IMR-90 (cell line): ENCODE measurements at regions not wholly inside any gene's neighbourhood (a gene's known extent, or its start where the extent isn't known, plus 50 kb on each side); places are given as distances from the start of the nearest gene placed in this dataset.

Source experiments
- ATAC-seq: fragments of 200-7000 bp; cut with Tn5 transposase; 2 replicates; pipeline ENCODE4 v1.9.1; 2020; ENCODE audit warnings: low read depth, mild to moderate bottlenecking, moderate library complexity
- BruUV-seq: library from RNA; stranded (reverse); fragments of 400-500 nt; replicated peaks from 2 replicates; lab custom pipeline; 2021; lab: Mats Ljungman, UMichigan
- CTCF ChIA-PET: fragments of 300-600 bp; formaldehyde crosslinking; extraction: SDS; loops from one replicate; lab custom pipeline; 2021; ENCODE audit warnings: antibody characterized with exemption; lab: Yijun Ruan, JAX
- POLR2A ChIA-PET: fragments of 300-600 bp; sonication (Branson Sonifier 250); formaldehyde crosslinking; loops from one replicate; lab custom pipeline; 2022; ENCODE audit warnings: antibody characterized with exemption; ENCODE audit not compliant: unreplicated experiment; lab: Charles Lee
- DNase-seq: peaks from one replicate; pipeline ENCODE4 v3.0.0; 2013
- H2AFZ ChIP-seq: replicated peaks from 2 replicates; pipeline ENCODE3; 2013; ENCODE audit warnings: low read length, mild to moderate bottlenecking; ENCODE audit not compliant: poor library complexity
- H2AK5ac ChIP-seq: 2 replicates; pipeline ENCODE4 v1.6.1; 2013; ENCODE audit warnings: low read depth, low read length, inconsistent platforms
- H2AK9ac ChIP-seq: replicated peaks from 2 replicates; pipeline ENCODE3; 2013; ENCODE audit warnings: mild to moderate bottlenecking, low read depth, low read length, moderate library complexity; ENCODE audit not compliant: poor library complexity
- H2BK120ac ChIP-seq: 2 replicates; pipeline ENCODE4 v1.6.1; 2013; ENCODE audit warnings: low read depth, low read length, inconsistent platforms
- H2BK15ac ChIP-seq: 3 replicates; pipeline ENCODE4 v1.6.1; 2013; ENCODE audit warnings: low read depth, low read length, inconsistent platforms
- H2BK20ac ChIP-seq: 2 replicates; pipeline ENCODE4 v1.6.1; 2013; ENCODE audit warnings: low read depth, mild to moderate bottlenecking, inconsistent platforms, low read length, moderate library complexity
- H2BK5ac ChIP-seq: 2 replicates; pipeline ENCODE4 v1.6.1; 2013; ENCODE audit warnings: mild to moderate bottlenecking, low read depth, low read length, inconsistent platforms; ENCODE audit not compliant: poor library complexity, severe bottlenecking
- H3K14ac ChIP-seq: replicated peaks from 2 replicates; pipeline ENCODE4 v1.6.1; 2013; ENCODE audit warnings: low read depth, low read length, inconsistent platforms
- H3K18ac ChIP-seq: 2 replicates; pipeline ENCODE4 v1.6.1; 2013; ENCODE audit warnings: low read depth, low read length, control low read depth
- H3K23ac ChIP-seq: 2 replicates; pipeline ENCODE4 v1.6.1; 2013; ENCODE audit warnings: low read depth, low read length, inconsistent platforms
- H3K27ac ChIP-seq: 2 replicates; pipeline ENCODE4 v1.5.1; 2013; ENCODE audit warnings: mild to moderate bottlenecking, control low read depth, low read length; ENCODE audit not compliant: insufficient read depth
- H3K27me3 ChIP-seq: 2 replicates; pipeline ENCODE4 v1.6.1; 2013; ENCODE audit warnings: low read length; ENCODE audit not compliant: control insufficient read depth, insufficient read depth
- H3K36me3 ChIP-seq: 2 replicates; pipeline ENCODE4 v1.6.1; 2013; ENCODE audit warnings: low read length, mixed read lengths; ENCODE audit not compliant: control insufficient read depth, insufficient read depth
- H3K4ac ChIP-seq: 2 replicates; pipeline ENCODE4 v1.6.1; 2013; ENCODE audit warnings: low read depth, low read length, inconsistent platforms
- H3K4me1 ChIP-seq: 2 replicates; pipeline ENCODE4 v1.6.1; 2013; ENCODE audit warnings: low read length, mixed read lengths; ENCODE audit not compliant: control insufficient read depth, insufficient read depth
- H3K4me2 ChIP-seq: 2 replicates; pipeline ENCODE4 v1.6.1; 2013; ENCODE audit warnings: low read depth, mild to moderate bottlenecking, control low read depth, low read length, moderate library complexity
- H3K4me3 ChIP-seq: 2 replicates; pipeline ENCODE4 v1.5.1; 2013; ENCODE audit warnings: low read depth, mild to moderate bottlenecking, control low read depth, low read length, moderate library complexity; ENCODE audit not compliant: insufficient read depth
- H3K56ac ChIP-seq: 2 replicates; pipeline ENCODE4 v1.6.1; 2013; ENCODE audit warnings: low read length, inconsistent platforms; ENCODE audit not compliant: insufficient read depth; ENCODE audit errors: extremely low read depth
- H3K79me1 ChIP-seq, 2 experiments: 2 replicates each; pipeline ENCODE4 v1.6.1; 2013; ENCODE audit warnings: low read length in 2 of 2, inconsistent platforms in 1 of 2, low read depth in 1 of 2
- H3K9ac ChIP-seq: 2 replicates; pipeline ENCODE4 v1.6.1; 2013; ENCODE audit warnings: low read depth, low read length, control low read depth
- H3K9me1 ChIP-seq: 2 replicates; pipeline ENCODE4 v1.6.1; 2013; ENCODE audit warnings: low read length, inconsistent platforms; ENCODE audit not compliant: insufficient read depth
- H3K9me3 ChIP-seq: 2 replicates; pipeline ENCODE4 v1.6.1; 2013; ENCODE audit warnings: low read length; ENCODE audit not compliant: control insufficient read depth, insufficient read depth
- H4K20me1 ChIP-seq: 2 replicates; pipeline ENCODE4 v1.6.1; 2013; ENCODE audit warnings: low read length, inconsistent platforms; ENCODE audit not compliant: insufficient read depth
- H4K5ac ChIP-seq: 2 replicates; pipeline ENCODE4 v1.6.1; 2013; ENCODE audit warnings: mild to moderate bottlenecking, low read depth, low read length, control low read depth
- H4K8ac ChIP-seq, 2 experiments: 2 replicates each; pipeline ENCODE4 v1.6.1; 2013; ENCODE audit warnings: low read depth in 2 of 2, low read length in 2 of 2, control low read depth in 1 of 2, inconsistent platforms in 1 of 2
- H4K91ac ChIP-seq: 2 replicates; pipeline ENCODE4 v1.6.1; 2013; ENCODE audit warnings: low read depth, low read length, inconsistent platforms; ENCODE audit not compliant: insufficient read depth
- CEBPB ChIP-seq: IDR thresholded peaks from 2 replicates; pipeline ENCODE4 v1.6.1; 2012; ENCODE audit warnings: low read depth, low read length, improper control_type of control experiment
- CHD1 ChIP-seq: IDR thresholded peaks from 2 replicates; pipeline ENCODE4 v1.6.1; 2012; ENCODE audit warnings: low read depth, low read length, improper control_type of control experiment
- MAFK ChIP-seq: IDR thresholded peaks from 2 replicates; pipeline ENCODE4 v1.6.1; 2012; ENCODE audit warnings: low read depth, low read length, improper control_type of control experiment
- MAZ ChIP-seq: IDR thresholded peaks from 2 replicates; pipeline ENCODE4 v1.6.1; 2012; ENCODE audit warnings: low read depth, mild to moderate bottlenecking, low read length, improper control_type of control experiment, moderate library complexity, borderline replicate concordance
- POLR2A ChIP-seq: IDR thresholded peaks from 2 replicates; pipeline ENCODE4 v1.6.1; 2012; ENCODE audit warnings: mild to moderate bottlenecking, low read depth, low read length
- RCOR1 ChIP-seq: IDR thresholded peaks from 2 replicates; pipeline ENCODE4 v1.6.1; 2012; ENCODE audit warnings: mild to moderate bottlenecking, low read length, improper control_type of control experiment; ENCODE audit not compliant: insufficient replicate concordance
- RFX5 ChIP-seq: IDR thresholded peaks from 2 replicates; pipeline ENCODE4 v1.8.0; 2012; ENCODE audit warnings: low read depth, mild to moderate bottlenecking, low read length, moderate library complexity
- SMC3 ChIP-seq: fragments of 150-350 bp; IDR thresholded peaks from 2 replicates; pipeline ENCODE4 v1.6.1; 2016; ENCODE audit warnings: low read depth, mild to moderate bottlenecking, antibody characterized with exemption, low read length, moderate library complexity
- WGBS, 2 experiments: methylation state at CpG; one replicate each; pipeline versions ENCODE4 v1.1.5 to v1.1.7; 2013; ENCODE audit warnings: missing lambda C conversion rate in 2 of 2; ENCODE audit not compliant: insufficient read length in 1 of 2; ENCODE audit errors: extremely low coverage in 2 of 2; 5-methylcytosine and 5-hydroxymethylcytosine counted together
- dilution Hi-C: fragments of 300-500 bp; cut with HindIII; formaldehyde crosslinking; loops from one replicate; pipeline ENCODE4 v1.14.3; 2018; ENCODE audit warnings: low sequenced_read_pairs; ENCODE audit not compliant: unreplicated experiment
- in situ Hi-C: fragments of 300-500 bp; cut with MboI; formaldehyde crosslinking; loops from 3 replicates; pipeline ENCODE4 v1.14.3; 2019; ENCODE audit warnings: low sequenced_read_pairs, inconsistent platforms, mixed read lengths
- intact Hi-C: fragments of 100-400 bp; cut with micrococcal nuclease; formaldehyde crosslinking; loops from 2 replicates; pipeline ENCODE4 v1.10.0; 2022
- TF ChIP-seq, protein P1 (sequence below): fragments of 150-350 bp; IDR thresholded peaks from 2 replicates; pipeline ENCODE4 v1.6.1; 2016; ENCODE audit warnings: low read depth, mild to moderate bottlenecking, low read length, moderate library complexity, borderline replicate concordance

DNA sequence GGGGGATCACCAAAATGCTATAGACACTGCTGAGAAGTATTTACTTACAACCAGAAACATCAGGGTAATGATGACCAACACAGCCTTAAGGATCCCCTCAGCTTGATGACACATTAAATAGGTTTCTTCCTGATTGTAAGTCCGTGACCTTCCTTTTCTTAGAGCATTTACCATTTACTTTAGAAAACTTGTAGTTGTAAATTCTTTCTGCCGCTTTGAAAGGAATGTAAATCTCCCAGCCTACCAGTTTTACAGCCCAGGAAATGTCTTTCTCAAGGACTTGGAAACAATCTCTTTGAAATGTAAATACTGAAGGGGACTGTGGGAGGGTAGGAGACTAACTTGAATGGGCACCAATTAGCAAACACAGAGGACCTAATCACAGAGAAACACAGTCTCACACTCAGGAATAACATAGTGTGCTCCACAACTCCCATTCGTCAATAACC lies 278.6 kb downstream of the DSC3 start:
- H3K9me1 ChIP-seq, result no peaks in the 10 kb centered on the region
- H3K9ac ChIP-seq, result no peak overlapping the region
- H3K4me2 ChIP-seq, result no peak overlapping the region
- ATAC-seq (no peak), DNase-seq (no peak)
- H3K9me3 ChIP-seq, result peaks cover 4% of the 10 kb centered on the region; the same call in 1 of the 2 replicates
- BruUV-seq, result no TSS peak
- no peaks in the 10 kb centered on the region for H3K27me3 ChIP-seq
- no peak overlapping the region for H2AK5ac ChIP-seq
- intact Hi-C loops (no loop called here), in situ Hi-C loops (no loop called here), dilution Hi-C loops (no loop called here)
- no peak overlapping the region for H4K91ac ChIP-seq
- H2BK5ac ChIP-seq, result no peak overlapping the region
- POLR2A ChIA-PET, result no interaction called here
- H3K18ac ChIP-seq, result no peak overlapping the region
- no peak overlapping the region for H2AFZ ChIP-seq
- H2BK20ac ChIP-seq, result no peak overlapping the region
- H3K4me1 ChIP-seq, result no peaks in the 10 kb centered on the region
- no peak overlapping the region for H4K5ac ChIP-seq
- no peak overlapping the region for H2BK120ac ChIP-seq
- no peak overlapping the region for H4K8ac ChIP-seq
- H3K56ac ChIP-seq, result no peak overlapping the region
- no peak overlapping the region for H3K27ac ChIP-seq
- CTCF ChIA-PET, result no interaction called here
- no CpG with 5 or more reads among the region's 3 CpGs for WGBS, 2 experiments
- H2AK9ac ChIP-seq, result no peak overlapping the region
- no peak overlapping the region for H3K4me3 ChIP-seq
- TF ChIP-seq MAZ (no peak), MAFK (no peak), CHD1 (no peak), POLR2A (no peak), SMC3 (no peak), CEBPB (no peak), RCOR1 (no peak), RFX5 (no peak)
- TF ChIP-seq, protein P1, sequence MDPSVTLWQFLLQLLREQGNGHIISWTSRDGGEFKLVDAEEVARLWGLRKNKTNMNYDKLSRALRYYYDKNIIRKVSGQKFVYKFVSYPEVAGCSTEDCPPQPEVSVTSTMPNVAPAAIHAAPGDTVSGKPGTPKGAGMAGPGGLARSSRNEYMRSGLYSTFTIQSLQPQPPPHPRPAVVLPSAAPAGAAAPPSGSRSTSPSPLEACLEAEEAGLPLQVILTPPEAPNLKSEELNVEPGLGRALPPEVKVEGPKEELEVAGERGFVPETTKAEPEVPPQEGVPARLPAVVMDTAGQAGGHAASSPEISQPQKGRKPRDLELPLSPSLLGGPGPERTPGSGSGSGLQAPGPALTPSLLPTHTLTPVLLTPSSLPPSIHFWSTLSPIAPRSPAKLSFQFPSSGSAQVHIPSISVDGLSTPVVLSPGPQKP, result no peak
- no peak overlapping the region for H3K14ac ChIP-seq
- H3K23ac ChIP-seq, result no peak overlapping the region
- H3K36me3 ChIP-seq, result no peaks in the 10 kb centered on the region
- H3K79me1 ChIP-seq, result no peaks in the 10 kb centered on the region
- H3K4ac ChIP-seq, result no peak overlapping the region
- H2BK15ac ChIP-seq, result no peak overlapping the region
- no peaks in the 10 kb centered on the region for H4K20me1 ChIP-seq
